SK-N-SH treated with all-trans-retinoic acid at 6 μM for 48 hours (cell line): ENCODE measurements at regions not wholly inside any gene's neighbourhood (a gene's known extent, or its start where the extent isn't known, plus 50 kb on each side); places are given as distances from the start of the nearest gene placed in this dataset.

Source experiments
- ARNTL ChIP-seq: fragments of 450-650 bp; formaldehyde crosslinking; IDR thresholded peaks from 2 replicates; pipeline ENCODE4 v1.5.0; 2020; ENCODE audit warnings: low read depth, mild to moderate bottlenecking, moderate library complexity, borderline replicate concordance
- BACH2 ChIP-seq: fragments of 250-450 bp; sonication (Bioruptor Pico); IDR thresholded peaks from 2 replicates; pipeline ENCODE4 v1.9.0; 2021; ENCODE audit warnings: mild to moderate bottlenecking, borderline replicate concordance
- CREB5 ChIP-seq: fragments of 250-450 bp; sonication (Bioruptor Pico); IDR thresholded peaks from 2 replicates; pipeline ENCODE4 v1.5.1; 2020; ENCODE audit warnings: low read depth, mild to moderate bottlenecking, moderate library complexity
- CSRNP3 ChIP-seq: fragments of 250-450 bp; sonication (Bioruptor Pico); IDR thresholded peaks from 2 replicates; pipeline ENCODE4 v1.5.1; 2021; ENCODE audit warnings: mild to moderate bottlenecking, moderate library complexity
- ESRRG ChIP-seq: fragments of 250-450 bp; sonication (Bioruptor Pico); IDR thresholded peaks from 2 replicates; pipeline ENCODE4 v1.6.1; 2021; ENCODE audit warnings: mild to moderate bottlenecking
- OSR1 ChIP-seq: fragments of 250-450 bp; sonication (Bioruptor Pico); IDR thresholded peaks from 2 replicates; pipeline ENCODE4 v1.8.0; 2022; ENCODE audit warnings: moderate library complexity, mild to moderate bottlenecking, inconsistent platforms
- PATZ1 ChIP-seq: fragments of 250-450 bp; sonication (Bioruptor Pico); IDR thresholded peaks from 2 replicates; pipeline ENCODE4 v1.8.0; 2020; ENCODE audit warnings: mild to moderate bottlenecking, moderate library complexity, borderline replicate concordance
- PPARA ChIP-seq: fragments of 250-450 bp; sonication (Bioruptor Pico); IDR thresholded peaks from 2 replicates; pipeline ENCODE4 v1.5.0; 2020; ENCODE audit warnings: mild to moderate bottlenecking, borderline replicate concordance
- RARB ChIP-seq: fragments of 250-450 bp; sonication (Bioruptor Pico); IDR thresholded peaks from 2 replicates; pipeline ENCODE4 v1.8.0; 2021; ENCODE audit warnings: mild to moderate bottlenecking, moderate library complexity
- ZC3H10 ChIP-seq: fragments of 250-450 bp; sonication (Bioruptor Pico); IDR thresholded peaks from 2 replicates; pipeline ENCODE4 v1.5.1; 2021; ENCODE audit warnings: mild to moderate bottlenecking, moderate library complexity
- ZFP3 ChIP-seq: fragments of 250-450 bp; sonication (Bioruptor Pico); IDR thresholded peaks from 2 replicates; pipeline ENCODE4 v1.5.0; 2020; ENCODE audit warnings: mild to moderate bottlenecking, moderate library complexity
- ZFP30 ChIP-seq: fragments of 450-650 bp; formaldehyde crosslinking; IDR thresholded peaks from 2 replicates; pipeline ENCODE4 v1.5.0; 2022; ENCODE audit warnings: mild to moderate bottlenecking, moderate library complexity

- no peak for TF ChIP-seq PATZ1 (CRISPR knock-in tag)
- TF ChIP-seq ARNTL, result no peak
- TF ChIP-seq ZC3H10 (CRISPR knock-in tag), result no peak
- TF ChIP-seq ZFP30 (CRISPR knock-in tag), result no peak
- no peak for TF ChIP-seq RARB
- TF ChIP-seq CSRNP3 (CRISPR knock-in tag), result no peak
- TF ChIP-seq BACH2, result no peak
- no peak for TF ChIP-seq ZFP3
- TF ChIP-seq PPARA (CRISPR knock-in tag), result no peak
- no peak for TF ChIP-seq OSR1 (CRISPR knock-in tag)
- TF ChIP-seq CREB5 (CRISPR knock-in tag), result no peak
- TF ChIP-seq ESRRG (CRISPR knock-in tag), result no peak
Measured at GRCh38 chr2:41784496-41784895, 263.3 kb upstream of the PKDCC start.
